ENCODE measurements at regions not wholly inside any gene's neighbourhood (a gene's known extent, or its start where the extent isn't known, plus 50 kb on each side); places are given as distances from the start of the nearest gene placed in this dataset.

DNA sequence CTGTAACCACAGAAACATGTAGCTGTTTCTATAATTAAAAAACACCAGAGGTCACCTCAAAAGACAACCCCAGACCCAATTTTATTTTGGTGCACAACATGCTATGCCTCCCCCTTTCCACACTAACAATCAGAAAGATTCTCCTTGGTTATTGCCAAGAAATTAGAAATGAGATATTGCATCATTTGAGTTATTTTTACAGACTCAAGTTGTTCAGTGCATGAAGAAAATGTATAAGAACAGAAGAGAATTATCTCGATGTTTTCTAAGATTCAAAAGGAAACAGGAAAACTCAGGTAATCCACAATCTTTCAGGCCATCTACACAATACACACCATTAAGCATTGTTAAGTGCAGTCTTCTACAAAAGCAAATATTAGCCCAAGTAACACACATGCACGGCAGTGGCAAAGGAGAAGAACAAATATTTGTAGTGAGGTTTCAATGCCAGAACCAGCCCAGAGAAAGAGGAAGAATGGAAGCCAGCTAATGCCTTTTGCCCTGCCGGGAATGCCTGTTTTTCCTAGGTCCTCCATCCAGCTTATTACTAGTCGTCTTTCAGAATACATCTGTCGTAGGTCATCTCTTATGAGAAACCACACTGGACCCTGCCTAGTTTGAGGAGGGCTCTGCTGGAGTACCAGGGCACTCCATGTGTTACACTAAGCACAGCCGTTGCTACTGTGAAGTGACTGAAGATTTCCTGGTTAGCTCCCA, 67.6 kb upstream of the C1GALT1 start:
- no peak for TF ChIP-seq CTCF (IDR thresholded peaks at IDR 0.05)
- TF ChIP-seq POLR2A (IDR thresholded peaks at IDR 0.05), result no peak

Data from sigmoid colon (tissue), 3 donors.